Esophagus squamous epithelium (tissue), 4 donors: ENCODE measurements at regions not wholly inside any gene's neighbourhood (a gene's known extent, or its start where the extent isn't known, plus 50 kb on each side); places are given as distances from the start of the nearest gene placed in this dataset.

Experiments used
- POLR2A ChIP-seq, 4 donors: fragments of 450-650 bp; IDR thresholded peaks; one replicate each; pipeline ENCODE4 v1.6.1; 2017; ENCODE audit warnings: antibody characterized with exemption in 4 of 4, mild to moderate bottlenecking in 4 of 4, moderate library complexity in 3 of 4
- TF ChIP-seq, protein P1 (sequence below), 6 experiments: fragments of 450-650 bp in 4 of 6; fragments of 200-600 bp in 2 of 6; sonication (generic) in 2 of 6; IDR thresholded peaks; one replicate each; pipeline ENCODE4 v1.5.1; 2016 to 2019; ENCODE audit warnings: antibody characterized with exemption in 6 of 6, mild to moderate bottlenecking in 4 of 6, moderate library complexity in 4 of 6

DNA sequence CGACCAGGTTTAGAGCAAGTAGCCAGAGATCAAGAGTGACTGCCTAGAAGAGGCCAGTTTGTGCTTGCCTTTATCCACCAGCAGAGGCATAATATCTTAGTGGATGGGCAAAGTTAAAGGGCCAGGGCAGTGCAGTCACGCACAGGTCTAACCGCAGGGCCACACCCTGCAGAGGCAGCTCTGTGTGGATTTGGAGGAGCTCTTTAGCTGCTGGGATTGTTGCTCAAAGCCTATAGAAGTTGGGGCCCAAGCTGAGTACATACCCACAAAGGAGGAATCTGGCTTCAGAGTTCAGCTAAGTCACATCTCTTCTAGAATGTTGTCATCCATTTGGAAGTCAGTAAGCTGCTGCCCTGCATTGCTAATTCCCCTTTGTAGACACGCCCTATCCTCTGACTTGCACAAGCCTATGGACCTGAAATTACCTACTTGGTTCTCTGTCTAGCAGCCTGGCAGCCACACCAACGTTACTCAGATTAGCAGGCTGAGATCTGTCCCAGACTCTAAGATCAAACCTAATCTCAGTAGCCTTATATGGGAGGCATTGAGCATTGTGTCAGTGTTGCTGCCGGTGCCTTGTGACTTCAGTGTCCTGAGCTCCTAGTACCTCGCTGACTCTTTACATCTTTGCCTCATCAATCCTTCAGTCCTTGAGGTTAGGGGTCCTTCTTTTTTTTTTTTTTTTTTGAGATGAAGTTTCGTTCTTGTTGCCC is 102.9 kb upstream of the STARD13 start:
- TF ChIP-seq, protein P1, sequence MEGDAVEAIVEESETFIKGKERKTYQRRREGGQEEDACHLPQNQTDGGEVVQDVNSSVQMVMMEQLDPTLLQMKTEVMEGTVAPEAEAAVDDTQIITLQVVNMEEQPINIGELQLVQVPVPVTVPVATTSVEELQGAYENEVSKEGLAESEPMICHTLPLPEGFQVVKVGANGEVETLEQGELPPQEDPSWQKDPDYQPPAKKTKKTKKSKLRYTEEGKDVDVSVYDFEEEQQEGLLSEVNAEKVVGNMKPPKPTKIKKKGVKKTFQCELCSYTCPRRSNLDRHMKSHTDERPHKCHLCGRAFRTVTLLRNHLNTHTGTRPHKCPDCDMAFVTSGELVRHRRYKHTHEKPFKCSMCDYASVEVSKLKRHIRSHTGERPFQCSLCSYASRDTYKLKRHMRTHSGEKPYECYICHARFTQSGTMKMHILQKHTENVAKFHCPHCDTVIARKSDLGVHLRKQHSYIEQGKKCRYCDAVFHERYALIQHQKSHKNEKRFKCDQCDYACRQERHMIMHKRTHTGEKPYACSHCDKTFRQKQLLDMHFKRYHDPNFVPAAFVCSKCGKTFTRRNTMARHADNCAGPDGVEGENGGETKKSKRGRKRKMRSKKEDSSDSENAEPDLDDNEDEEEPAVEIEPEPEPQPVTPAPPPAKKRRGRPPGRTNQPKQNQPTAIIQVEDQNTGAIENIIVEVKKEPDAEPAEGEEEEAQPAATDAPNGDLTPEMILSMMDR (IDR thresholded peaks at IDR 0.05) = peak in 1 of 6 experiments; percentile 56
- no peak for TF ChIP-seq POLR2A (IDR thresholded peaks at IDR 0.05)
